OCI-LY1 (cell line): ENCODE measurements at regions not wholly inside any gene's neighbourhood (a gene's known extent, or its start where the extent isn't known, plus 50 kb on each side); places are given as distances from the start of the nearest gene placed in this dataset.

Experiments used
- CTCF ChIP-seq: fragments of 200-600 bp; sonication (generic), shearing (Covaris generic); IDR thresholded peaks from 2 replicates; pipeline ENCODE4 v1.5.1; 2017; ENCODE audit warnings: mild to moderate bottlenecking, antibody characterized with exemption, low read length, moderate library complexity, mixed read lengths
- EZH2 ChIP-seq: fragments of 200-600 bp; sonication (generic), shearing (Covaris generic); IDR thresholded peaks from 2 replicates; pipeline ENCODE4 v1.8.0; 2017; ENCODE audit warnings: borderline replicate concordance, mixed run types, mild to moderate bottlenecking, antibody characterized with exemption, low read length, moderate library complexity, mixed read lengths

- TF ChIP-seq CTCF (no peak), EZH2 (no peak)
Observed at GRCh38 chr5:44869928-44870327, 61.2 kb downstream of the MRPS30 start.
